IPS DF 6.9 (cell line): ENCODE measurements at regions not wholly inside any gene's neighbourhood (a gene's known extent, or its start where the extent isn't known, plus 50 kb on each side); places are given as distances from the start of the nearest gene placed in this dataset.

Experiments used
- DNase-seq: peaks from one replicate; pipeline ENCODE4 v3.0.0-alpha.2; 2013; ENCODE audit warnings: low read depth, low spot score
- H3K27ac ChIP-seq: one replicate; pipeline ENCODE4 v1.5.1; 2013; ENCODE audit warnings: low read length, control low read depth
- H3K27me3 ChIP-seq: 2 replicates; pipeline ENCODE4 v1.6.1; 2013; ENCODE audit warnings: mild to moderate bottlenecking, low read length; ENCODE audit not compliant: control insufficient read depth, insufficient read depth
- H3K36me3 ChIP-seq: 2 replicates; pipeline ENCODE4 v1.6.1; 2013; ENCODE audit warnings: low read length; ENCODE audit not compliant: control insufficient read depth, insufficient read depth
- H3K4me1 ChIP-seq: 2 replicates; pipeline ENCODE4 v1.6.1; 2013; ENCODE audit warnings: low read length; ENCODE audit not compliant: control insufficient read depth, insufficient read depth
- H3K4me3 ChIP-seq: 2 replicates; pipeline ENCODE4 v1.5.1; 2013; ENCODE audit warnings: mild to moderate bottlenecking, low read length
- H3K9me3 ChIP-seq: 2 replicates; pipeline ENCODE4 v1.6.1; 2013; ENCODE audit warnings: low read length, inconsistent platforms; ENCODE audit not compliant: control insufficient read depth, insufficient read depth
- WGBS: extraction: QIAGEN DNeasy Blood & Tissue Kit; methylation state at CpG from one replicate; pipeline ENCODE4 v1.1.7; 2013; ENCODE audit warnings: mixed read lengths, missing lambda C conversion rate; ENCODE audit not compliant: insufficient read length, insufficient coverage; 5-methylcytosine and 5-hydroxymethylcytosine counted together

DNA sequence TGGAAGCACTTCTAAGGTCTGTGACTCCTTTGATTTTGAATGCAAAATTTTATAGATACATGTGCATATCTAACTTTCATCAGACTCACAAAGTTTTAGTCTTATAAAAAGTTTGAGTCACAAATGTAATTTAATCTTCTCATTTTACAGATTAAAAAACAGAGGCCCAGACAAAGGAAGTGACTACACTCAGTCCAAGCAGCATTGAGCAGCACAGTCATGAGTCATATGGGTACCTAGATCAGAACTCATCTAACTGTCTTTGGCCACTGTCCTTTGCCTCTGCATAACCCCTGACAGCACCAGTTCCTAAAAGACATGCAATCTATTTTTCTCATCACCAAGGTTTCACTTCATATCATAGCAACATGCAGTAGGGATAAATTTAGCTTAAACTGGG is 210.7 kb upstream of the KCNH8 start:
- H3K9me3 ChIP-seq: no peaks in the 10 kb centered on the region
- no peak overlapping the region for H3K27ac ChIP-seq
- H3K4me1 ChIP-seq: no peaks in the 10 kb centered on the region
- H3K36me3 ChIP-seq: no peaks in the 10 kb centered on the region
- no peak for DNase-seq
- H3K4me3 ChIP-seq: no peak overlapping the region
- no peaks in the 10 kb centered on the region for H3K27me3 ChIP-seq

DNA sequence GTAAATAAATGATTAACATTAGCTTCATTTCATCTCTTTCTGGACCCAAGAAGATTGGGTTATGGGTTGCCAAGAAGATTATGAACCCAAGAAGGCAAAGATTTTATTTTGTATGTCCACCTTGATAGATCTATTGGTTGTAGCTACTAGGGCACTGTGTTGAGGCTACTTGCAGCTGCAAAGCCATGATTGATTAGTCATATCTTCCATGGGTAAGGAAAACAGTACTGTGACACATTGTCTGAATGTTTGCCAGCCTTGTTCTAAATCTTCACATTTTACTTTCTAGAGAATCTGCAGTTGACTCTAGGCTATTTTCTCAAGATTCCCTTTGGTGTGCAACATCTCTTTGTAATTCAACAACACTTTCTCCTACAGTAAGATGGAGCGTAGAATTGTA is 229.2 kb upstream of the KCNH8 start:
- DNase-seq: no peak
- Histone ChIP-seq H3K9me3 (no peaks in the 10 kb centered on the region), H3K4me3 (no peak overlapping the region), H3K27ac (no peak overlapping the region), H3K4me1 (no peaks in the 10 kb centered on the region), H3K36me3 (no peaks in the 10 kb centered on the region), H3K27me3 (no peaks in the 10 kb centered on the region)
- no CpG with 5 or more reads among the region's 1 CpG for WGBS

GRCh38 chr3:18917923-18918322 is 230.4 kb upstream of the KCNH8 start:
- WGBS: no CpG with 5 or more reads among the region's 1 CpG
- DNase-seq: no peak
- H3K9me3 ChIP-seq: no peaks in the 10 kb centered on the region
- H3K27me3 ChIP-seq: no peaks in the 10 kb centered on the region
- H3K27ac ChIP-seq: no peak overlapping the region
- no peaks in the 10 kb centered on the region for H3K36me3 ChIP-seq
- no peaks in the 10 kb centered on the region for H3K4me1 ChIP-seq
- no peak overlapping the region for H3K4me3 ChIP-seq

DNA sequence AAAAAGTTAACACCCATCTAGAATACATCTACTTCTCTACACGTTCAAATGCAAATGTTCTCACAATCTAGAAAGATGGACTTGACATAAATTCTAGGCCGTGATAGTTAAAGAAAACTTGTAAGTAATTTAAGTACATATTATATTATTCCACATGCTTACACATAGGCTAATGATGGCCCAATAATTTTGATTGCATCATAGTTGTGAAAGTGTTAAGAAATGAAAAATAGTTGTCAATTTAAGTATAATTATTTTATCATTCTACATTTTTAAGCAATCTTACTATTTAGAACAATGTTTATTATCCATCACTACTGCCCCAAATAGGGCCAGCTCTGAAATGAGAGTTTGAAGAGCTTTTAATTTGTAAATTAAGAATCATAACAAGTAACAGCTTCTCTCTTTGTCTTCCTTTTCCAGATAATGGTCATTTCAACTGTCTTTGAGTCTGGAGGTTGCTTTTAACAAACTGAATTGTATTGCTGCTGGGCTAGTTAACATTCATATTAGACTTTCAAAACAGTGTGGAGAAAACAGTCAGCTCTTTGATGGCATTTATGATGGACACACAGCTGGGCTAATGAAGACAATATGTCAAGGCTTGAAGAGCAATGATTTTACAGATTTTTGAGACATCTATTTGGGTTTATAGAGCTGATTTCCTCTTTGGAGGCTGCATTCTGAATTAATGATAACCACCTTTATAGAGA is 246.1 kb upstream of the KCNH8 start:
- Histone ChIP-seq H3K4me3 (no peak overlapping the region), H3K27me3 (no peaks in the 10 kb centered on the region), H3K27ac (no peak overlapping the region), H3K9me3 (no peaks in the 10 kb centered on the region), H3K4me1 (no peaks in the 10 kb centered on the region), H3K36me3 (no peaks in the 10 kb centered on the region)
- no CpG with 5 or more reads among the region's 2 CpGs for WGBS
- DNase-seq: no peak

DNA sequence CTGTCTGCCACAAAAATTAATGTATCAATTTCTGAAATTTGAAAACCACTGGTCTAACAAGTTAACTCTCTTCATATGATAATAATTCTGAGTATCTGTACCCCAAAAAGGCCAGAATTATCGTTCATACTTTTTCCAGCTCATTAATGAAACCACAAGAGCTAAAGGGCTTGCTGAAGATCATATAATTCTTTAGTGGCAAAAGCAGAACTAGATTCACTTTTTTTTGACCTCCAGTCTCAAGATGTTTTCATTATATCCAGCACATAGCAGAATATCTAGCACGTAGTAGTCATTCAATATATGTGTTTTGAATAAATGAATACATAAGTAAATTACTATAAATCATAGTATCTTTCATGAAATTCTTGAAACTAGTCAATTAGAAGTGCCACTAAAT is 246.7 kb upstream of the KCNH8 start:
- no peaks in the 10 kb centered on the region for H3K4me1 ChIP-seq
- DNase-seq: no peak
- H3K36me3 ChIP-seq: no peaks in the 10 kb centered on the region
- H3K4me3 ChIP-seq: no peak overlapping the region
- no CpG with 5 or more reads among the region's 2 CpGs for WGBS
- H3K9me3 ChIP-seq: no peaks in the 10 kb centered on the region
- no peaks in the 10 kb centered on the region for H3K27me3 ChIP-seq
- no peak overlapping the region for H3K27ac ChIP-seq

DNA sequence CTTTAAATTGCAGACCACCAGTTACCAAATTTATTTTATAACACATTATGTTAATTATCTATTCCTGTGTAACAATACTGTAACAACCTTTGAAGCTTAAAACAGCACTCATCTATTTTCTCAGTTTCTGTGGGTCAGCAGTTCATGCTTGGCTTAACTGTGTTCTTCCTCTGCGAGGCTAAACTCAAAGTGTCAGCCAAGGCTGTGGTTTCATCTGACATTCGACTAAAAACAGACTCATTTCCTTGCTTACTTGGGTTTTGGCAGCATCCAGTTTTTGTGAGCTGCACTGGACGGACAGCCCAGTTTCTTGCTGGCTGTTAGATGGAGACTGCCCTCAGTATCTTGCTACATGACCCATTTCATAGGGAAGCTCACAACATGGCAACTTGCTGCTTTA is 247.3 kb upstream of the KCNH8 start:
- no peaks in the 10 kb centered on the region for H3K27me3 ChIP-seq
- H3K4me1 ChIP-seq: no peaks in the 10 kb centered on the region
- H3K9me3 ChIP-seq: no peaks in the 10 kb centered on the region
- no peak for DNase-seq
- no peaks in the 10 kb centered on the region for H3K36me3 ChIP-seq
- no peak overlapping the region for H3K4me3 ChIP-seq
- WGBS: no CpG with 5 or more reads among the region's 3 CpGs
- no peak overlapping the region for H3K27ac ChIP-seq

DNA sequence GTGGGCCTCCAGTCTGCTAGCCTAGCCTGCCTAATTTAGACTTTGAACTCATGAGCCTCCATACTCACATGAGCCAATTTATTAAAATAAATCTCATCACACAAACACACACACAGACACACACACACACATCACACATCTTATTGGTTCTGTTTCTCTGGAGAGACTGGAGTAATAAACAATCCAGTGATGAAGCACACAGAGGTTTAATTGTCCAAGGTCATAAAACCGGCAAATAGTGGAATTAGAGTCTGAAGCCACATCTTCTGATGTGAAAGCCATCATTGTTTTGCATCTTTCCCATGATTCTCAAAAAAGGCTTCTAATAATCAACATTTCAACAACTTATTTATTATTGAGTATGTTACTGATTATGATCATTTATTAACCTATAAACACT is 249.4 kb upstream of the KCNH8 start:
- H3K4me3 ChIP-seq: no peak overlapping the region
- no peaks in the 10 kb centered on the region for H3K4me1 ChIP-seq
- no peak for DNase-seq
- no peaks in the 10 kb centered on the region for H3K27me3 ChIP-seq
- H3K27ac ChIP-seq: no peak overlapping the region
- H3K36me3 ChIP-seq: no peaks in the 10 kb centered on the region
- no CpG with 5 or more reads among the region's 1 CpG for WGBS
- no peaks in the 10 kb centered on the region for H3K9me3 ChIP-seq

GRCh38 chr3:18892756-18893155 is 255.6 kb upstream of the KCNH8 start:
- no CpG with 5 or more reads among the region's 1 CpG for WGBS
- Histone ChIP-seq H3K4me3 (no peak overlapping the region), H3K27me3 (no peaks in the 10 kb centered on the region), H3K36me3 (no peaks in the 10 kb centered on the region), H3K9me3 (no peaks in the 10 kb centered on the region), H3K27ac (no peak overlapping the region), H3K4me1 (no peaks in the 10 kb centered on the region)
- DNase-seq: no peak

DNA sequence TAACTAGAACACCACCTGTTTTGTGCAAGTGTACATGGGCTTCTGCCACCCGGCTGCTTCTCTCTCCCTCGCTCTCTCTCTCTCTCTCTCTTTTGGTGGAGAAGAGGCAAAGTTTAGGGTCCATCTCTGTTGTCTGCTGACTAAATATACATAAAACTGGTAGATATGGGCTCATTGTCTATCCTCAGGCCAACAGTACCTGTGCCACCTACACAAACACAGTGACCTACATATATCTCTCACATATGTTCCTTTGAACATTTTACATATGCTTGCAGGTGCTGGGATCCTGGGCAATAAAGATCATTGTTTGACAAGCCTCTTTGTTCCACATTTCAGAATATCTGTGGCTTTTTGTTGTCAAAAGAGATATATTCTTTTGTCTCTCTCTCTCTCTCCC is 256.3 kb upstream of the KCNH8 start:
- H3K4me3 ChIP-seq: no peak overlapping the region
- WGBS: no CpG with 5 or more reads among the region's 2 CpGs
- no peaks in the 10 kb centered on the region for H3K9me3 ChIP-seq
- DNase-seq: no peak
- no peaks in the 10 kb centered on the region for H3K4me1 ChIP-seq
- no peak overlapping the region for H3K27ac ChIP-seq
- no peaks in the 10 kb centered on the region for H3K27me3 ChIP-seq
- H3K36me3 ChIP-seq: no peaks in the 10 kb centered on the region

DNA sequence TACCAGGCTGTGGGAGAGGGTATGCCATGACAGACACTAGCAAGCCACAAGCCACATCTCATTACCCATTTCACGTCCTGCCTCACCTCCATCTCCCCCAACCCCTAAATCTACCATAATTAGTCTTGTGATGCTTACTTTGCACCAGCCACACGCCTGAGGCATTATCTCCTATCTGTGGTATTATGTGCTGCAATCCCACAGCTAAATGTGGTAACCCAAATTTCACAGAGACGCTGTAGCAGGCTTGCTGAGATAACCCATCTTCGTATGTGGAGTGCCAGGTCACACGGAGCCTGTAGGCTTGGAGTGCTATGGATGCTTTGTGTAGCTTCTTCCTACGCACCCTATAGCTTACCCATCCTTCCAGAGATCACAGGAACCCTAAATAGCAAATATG is 256.7 kb upstream of the KCNH8 start:
- H3K4me1 ChIP-seq: no peaks in the 10 kb centered on the region
- no CpG with 5 or more reads among the region's 6 CpGs for WGBS
- DNase-seq: no peak

DNA sequence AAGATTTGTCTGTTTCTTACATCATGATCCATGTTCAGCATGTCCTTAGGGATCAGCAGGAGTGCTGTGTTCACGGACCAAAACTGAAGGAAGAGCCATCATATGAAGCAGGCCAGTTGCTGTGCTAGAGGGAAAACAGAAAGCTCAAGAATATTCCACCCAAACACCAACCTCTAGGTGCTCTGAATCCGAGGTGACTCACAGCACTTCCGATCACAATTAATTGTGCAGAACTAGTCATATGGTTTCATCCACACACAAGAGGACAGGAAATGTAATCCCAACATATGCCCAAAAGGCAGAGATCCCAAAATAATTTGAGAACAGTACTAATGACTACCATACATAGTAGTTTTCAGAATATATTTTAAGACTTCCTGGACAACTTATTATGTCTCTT is 257.9 kb upstream of the KCNH8 start:
- no peak for DNase-seq
- no peak overlapping the region for H3K27ac ChIP-seq

More for the DNA sequence above, 256.7 kb upstream of the KCNH8 start:
- no peak overlapping the region for H3K27ac ChIP-seq
- no peak overlapping the region for H3K4me3 ChIP-seq
- no peaks in the 10 kb centered on the region for H3K27me3 ChIP-seq
- no peaks in the 10 kb centered on the region for H3K36me3 ChIP-seq
- H3K9me3 ChIP-seq: no peaks in the 10 kb centered on the region

More for the DNA sequence above, 257.9 kb upstream of the KCNH8 start:
- Histone ChIP-seq H3K4me3 (no peak overlapping the region), H3K9me3 (no peaks in the 10 kb centered on the region), H3K36me3 (no peaks in the 10 kb centered on the region), H3K4me1 (no peaks in the 10 kb centered on the region), H3K27me3 (no peaks in the 10 kb centered on the region)
- WGBS: no CpG with 5 or more reads among the region's 3 CpGs
